GM21423 (cell line): ENCODE measurements at regions not wholly inside any gene's neighbourhood (a gene's known extent, or its start where the extent isn't known, plus 50 kb on each side); places are given as distances from the start of the nearest gene placed in this dataset.
"Not testable (repeated sequence)": the region's sequence is repeated elsewhere in the genome, so short reads cannot be mapped to it uniquely, and the experiment has no call there.

Experiments used
- ATAC-seq: cut with Tn5 transposase; IDR thresholded peaks from one replicate; pipeline ENCODE4 v1.9.1; 2021; ENCODE audit warnings: mild to moderate bottlenecking, moderate library complexity; ENCODE audit not compliant: unreplicated experiment

- no peak for ATAC-seq
Observed at GRCh38 chr15:55126111-55126510, 70.6 kb downstream of the RSL24D1 start.

- ATAC-seq, result no peak
Observed at GRCh38 chr15:55124616-55125015, 72.1 kb downstream of the RSL24D1 start.

- no peak for ATAC-seq
Observed at GRCh38 chr15:55118344-55118870, 78.3 kb downstream of the RSL24D1 start.

- no peak for ATAC-seq
Observed at GRCh38 chr15:55116636-55117035, 80.1 kb downstream of the RSL24D1 start.

- ATAC-seq, result no peak
Observed at GRCh38 chr15:55113736-55114135, 83.0 kb downstream of the RSL24D1 start.

- no peak for ATAC-seq
Observed at GRCh38 chr15:55112706-55113105, 84.0 kb downstream of the RSL24D1 start.

- no peak for ATAC-seq
Observed at GRCh38 chr15:55110446-55110845, 86.3 kb downstream of the RSL24D1 start.

GRCh38 chr15:55108858-55109518 is 87.8 kb downstream of the RSL24D1 start:
- peak; percentile 77 for ATAC-seq

- ATAC-seq, result no peak
Observed at GRCh38 chr15:55108448-55108847, 88.3 kb downstream of the RSL24D1 start.

GRCh38 chr15:55106155-55106554 is 90.6 kb downstream of the RSL24D1 start:
- no peak for ATAC-seq

GRCh38 chr15:55094136-55094535 is 102.6 kb downstream of the RSL24D1 start:
- ATAC-seq, result no peak

GRCh38 chr15:55088207-55088606 is 108.5 kb downstream of the RSL24D1 start:
- no peak for ATAC-seq

GRCh38 chr15:55084673-55085072 is 112.1 kb downstream of the RSL24D1 start:
- ATAC-seq, result no peak

- ATAC-seq, result no peak
Observed at GRCh38 chr15:55084216-55084615, 112.5 kb downstream of the RSL24D1 start.

- not testable (repeated sequence) for ATAC-seq
Observed at GRCh38 chr15:55077052-55077451, 119.7 kb downstream of the RSL24D1 start.

GRCh38 chr15:55074431-55074830 is 122.3 kb downstream of the RSL24D1 start:
- no peak for ATAC-seq

- ATAC-seq, result not testable (repeated sequence)
Observed at GRCh38 chr15:55063970-55064369, 132.8 kb downstream of the RSL24D1 start.

GRCh38 chr15:55060836-55061235 is 135.9 kb downstream of the RSL24D1 start:
- no peak for ATAC-seq

GRCh38 chr15:55056500-55056899 is 140.2 kb downstream of the RSL24D1 start:
- no peak for ATAC-seq

- ATAC-seq, result no peak
Observed at GRCh38 chr15:55044162-55044561, 152.6 kb downstream of the RSL24D1 start.

GRCh38 chr15:55037071-55037470 is 159.7 kb downstream of the RSL24D1 start:
- no peak for ATAC-seq

GRCh38 chr15:55035749-55036148 is 161.0 kb downstream of the RSL24D1 start:
- ATAC-seq, result no peak

- no peak for ATAC-seq
Observed at GRCh38 chr15:55033574-55033973, 163.2 kb downstream of the RSL24D1 start.
